Erythroblast (primary cell): ENCODE measurements at regions not wholly inside any gene's neighbourhood (a gene's known extent, or its start where the extent isn't known, plus 50 kb on each side); places are given as distances from the start of the nearest gene placed in this dataset.

Experiments
- GATA1 ChIP-seq: IDR thresholded peaks from 2 replicates; pipeline ENCODE4 v1.6.1; 2011; ENCODE audit warnings: low read depth, mild to moderate bottlenecking, control low read depth, low read length, moderate library complexity
- POLR2A ChIP-seq: IDR thresholded peaks from 2 replicates; pipeline ENCODE4 v1.6.1; 2011; ENCODE audit warnings: mild to moderate bottlenecking, low read length

DNA sequence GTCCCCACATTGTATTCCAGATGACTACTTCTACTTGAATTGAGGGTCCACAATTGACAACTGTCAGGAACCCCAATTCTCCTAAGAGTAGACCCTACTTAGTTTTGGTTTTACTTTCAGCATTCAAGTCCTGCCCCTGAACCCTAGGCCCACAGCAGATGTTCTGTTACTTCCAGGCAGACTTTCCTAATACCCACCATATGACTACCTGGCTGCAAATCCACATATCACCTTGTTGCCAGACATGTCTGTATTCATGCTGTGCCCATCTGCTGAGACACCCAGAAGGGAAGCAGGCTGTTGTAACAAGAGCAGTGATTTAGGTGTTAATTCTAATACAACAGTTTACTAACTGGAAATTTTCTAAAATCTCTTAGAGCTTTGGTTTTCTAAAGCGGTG lies 235.1 kb upstream of the CCDC54 start:
- TF ChIP-seq POLR2A (no peak), GATA1 (no peak)
